H1 (cell line): ENCODE measurements at regions not wholly inside any gene's neighbourhood (a gene's known extent, or its start where the extent isn't known, plus 50 kb on each side); places are given as distances from the start of the nearest gene placed in this dataset.

Experiments
- EGR1 ChIP-seq: IDR thresholded peaks from 2 replicates; pipeline ENCODE4 v1.6.1; 2011; ENCODE audit warnings: low read depth, low read length, borderline replicate concordance
- EP300 ChIP-seq, 2 experiments: IDR thresholded peaks; 1 replicate in 1 of 2; 2 replicates in 1 of 2; pipeline ENCODE4 v1.6.1; 2011 to 2012; ENCODE audit warnings: low read depth in 2 of 2, low read length in 2 of 2, mild to moderate bottlenecking in 2 of 2, borderline replicate concordance in 1 of 2, inconsistent platforms in 1 of 2, moderate library complexity in 1 of 2
- POLR2AphosphoS5 ChIP-seq: IDR thresholded peaks from 2 replicates; pipeline ENCODE4 v1.6.1; 2011; ENCODE audit warnings: low read depth, low read length
- TF ChIP-seq, protein P1 (sequence below), 3 experiments: IDR thresholded peaks; 1 replicate in 2 of 3; 2 replicates in 1 of 3; pipeline versions ENCODE4 v1.5.1 to v1.6.1; 2011; ENCODE audit warnings: low read length in 3 of 3, mild to moderate bottlenecking in 3 of 3, inconsistent platforms in 2 of 3, low read depth in 1 of 3, moderate library complexity in 1 of 3; ENCODE audit not compliant: insufficient read depth in 1 of 3; ENCODE audit errors: control extremely low read depth in 1 of 3

DNA sequence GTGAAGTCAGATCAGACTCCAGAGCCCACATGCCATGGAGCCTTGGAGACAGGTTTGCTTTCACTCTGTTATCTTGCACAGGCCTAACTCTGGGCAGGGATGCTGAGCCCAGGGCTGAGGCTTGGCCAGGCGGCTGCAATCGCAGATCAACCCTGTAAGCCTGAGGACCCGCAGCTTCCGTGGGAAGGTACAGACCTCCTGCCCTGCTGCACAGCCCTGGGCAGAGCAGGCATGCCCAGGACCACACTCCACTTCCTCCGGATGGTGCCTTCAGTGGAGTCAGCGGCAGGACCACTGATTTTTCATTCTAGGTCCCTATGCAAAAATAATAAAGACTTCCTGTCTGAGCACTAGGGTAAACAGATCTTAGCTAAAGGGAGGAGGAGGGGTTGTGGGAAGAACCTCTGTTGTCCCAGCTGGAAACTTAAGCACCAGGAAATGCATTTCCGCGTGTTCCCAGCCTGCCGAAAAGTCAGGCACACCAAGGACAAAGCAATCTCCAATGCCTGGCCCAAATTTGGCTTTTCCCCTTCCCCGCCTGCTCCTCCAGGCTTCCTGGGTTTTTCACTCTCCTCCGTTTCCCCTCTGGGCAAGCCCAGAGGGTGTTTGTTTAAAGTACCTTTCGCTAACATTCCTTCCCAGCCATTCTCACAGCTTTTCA is 87.3 kb downstream of the KCTD15 start:
- TF ChIP-seq POLR2AphosphoS5, result no peak
- TF ChIP-seq EP300 (IDR thresholded peaks at IDR 0.05; ENCODE audit: borderline replicate concordance in 1 of 2, low read depth in 2 of 2, low read length in 2 of 2), result no peak
- TF ChIP-seq, protein P1, sequence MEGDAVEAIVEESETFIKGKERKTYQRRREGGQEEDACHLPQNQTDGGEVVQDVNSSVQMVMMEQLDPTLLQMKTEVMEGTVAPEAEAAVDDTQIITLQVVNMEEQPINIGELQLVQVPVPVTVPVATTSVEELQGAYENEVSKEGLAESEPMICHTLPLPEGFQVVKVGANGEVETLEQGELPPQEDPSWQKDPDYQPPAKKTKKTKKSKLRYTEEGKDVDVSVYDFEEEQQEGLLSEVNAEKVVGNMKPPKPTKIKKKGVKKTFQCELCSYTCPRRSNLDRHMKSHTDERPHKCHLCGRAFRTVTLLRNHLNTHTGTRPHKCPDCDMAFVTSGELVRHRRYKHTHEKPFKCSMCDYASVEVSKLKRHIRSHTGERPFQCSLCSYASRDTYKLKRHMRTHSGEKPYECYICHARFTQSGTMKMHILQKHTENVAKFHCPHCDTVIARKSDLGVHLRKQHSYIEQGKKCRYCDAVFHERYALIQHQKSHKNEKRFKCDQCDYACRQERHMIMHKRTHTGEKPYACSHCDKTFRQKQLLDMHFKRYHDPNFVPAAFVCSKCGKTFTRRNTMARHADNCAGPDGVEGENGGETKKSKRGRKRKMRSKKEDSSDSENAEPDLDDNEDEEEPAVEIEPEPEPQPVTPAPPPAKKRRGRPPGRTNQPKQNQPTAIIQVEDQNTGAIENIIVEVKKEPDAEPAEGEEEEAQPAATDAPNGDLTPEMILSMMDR (IDR thresholded peaks at IDR 0.05; ENCODE audit: control extremely low read depth in 1 of 3, insufficient read depth in 1 of 3, low read depth in 1 of 3, low read length in 3 of 3), result no peak
- no peak for TF ChIP-seq EGR1
